Thoracic aorta (tissue), 2 donors: ENCODE measurements at regions not wholly inside any gene's neighbourhood (a gene's known extent, or its start where the extent isn't known, plus 50 kb on each side); places are given as distances from the start of the nearest gene placed in this dataset.

Experiments used
- ATAC-seq: fragments of 150-250 bp; one replicate; pipeline ENCODE4 v1.8.0; 2017; ENCODE audit warnings: low read depth; ENCODE audit not compliant: insufficient number of reproducible peaks, low FRiP score
- DNase-seq: peaks from one replicate; pipeline ENCODE4 v3.0.0-alpha.2; 2020; ENCODE audit warnings: low spot score
- H3K27ac ChIP-seq, 2 donors: fragments of 200-600 bp; sonication (generic); 1 replicate in 1 of 2; 2 replicates in 1 of 2; pipeline ENCODE4 v1.5.1; 2016; ENCODE audit warnings: mild to moderate bottlenecking in 2 of 2, moderate library complexity in 2 of 2
- H3K27me3 ChIP-seq: fragments of 200-600 bp; sonication (generic); replicated peaks from 2 replicates; pipeline ENCODE4 v1.6.0; 2016; ENCODE audit warnings: mild to moderate bottlenecking; ENCODE audit not compliant: insufficient read depth
- H3K36me3 ChIP-seq: fragments of 200-600 bp; sonication (generic); one replicate; pipeline ENCODE4 v1.5.1; 2016
- H3K4me1 ChIP-seq, 2 donors: fragments of 200-600 bp; sonication (generic); 1 replicate in 1 of 2; 2 replicates in 1 of 2; pipeline versions ENCODE4 v1.5.1 to v1.6.0; 2016; ENCODE audit warnings: low read depth in 2 of 2, mild to moderate bottlenecking in 1 of 2; ENCODE audit not compliant: control insufficient read depth in 1 of 2
- H3K4me3 ChIP-seq: fragments of 200-600 bp; sonication (generic); 2 replicates; pipeline ENCODE4 v1.5.1; 2016; ENCODE audit warnings: mild to moderate bottlenecking
- H3K9me3 ChIP-seq: fragments of 200-600 bp; sonication (generic); 2 replicates; pipeline ENCODE4 v1.5.1; 2016
- TF ChIP-seq, protein P1 (sequence below): fragments of 200-600 bp; sonication (generic); IDR thresholded peaks from one replicate; pipeline ENCODE4 v1.5.1; 2019; ENCODE audit warnings: antibody characterized with exemption

DNA sequence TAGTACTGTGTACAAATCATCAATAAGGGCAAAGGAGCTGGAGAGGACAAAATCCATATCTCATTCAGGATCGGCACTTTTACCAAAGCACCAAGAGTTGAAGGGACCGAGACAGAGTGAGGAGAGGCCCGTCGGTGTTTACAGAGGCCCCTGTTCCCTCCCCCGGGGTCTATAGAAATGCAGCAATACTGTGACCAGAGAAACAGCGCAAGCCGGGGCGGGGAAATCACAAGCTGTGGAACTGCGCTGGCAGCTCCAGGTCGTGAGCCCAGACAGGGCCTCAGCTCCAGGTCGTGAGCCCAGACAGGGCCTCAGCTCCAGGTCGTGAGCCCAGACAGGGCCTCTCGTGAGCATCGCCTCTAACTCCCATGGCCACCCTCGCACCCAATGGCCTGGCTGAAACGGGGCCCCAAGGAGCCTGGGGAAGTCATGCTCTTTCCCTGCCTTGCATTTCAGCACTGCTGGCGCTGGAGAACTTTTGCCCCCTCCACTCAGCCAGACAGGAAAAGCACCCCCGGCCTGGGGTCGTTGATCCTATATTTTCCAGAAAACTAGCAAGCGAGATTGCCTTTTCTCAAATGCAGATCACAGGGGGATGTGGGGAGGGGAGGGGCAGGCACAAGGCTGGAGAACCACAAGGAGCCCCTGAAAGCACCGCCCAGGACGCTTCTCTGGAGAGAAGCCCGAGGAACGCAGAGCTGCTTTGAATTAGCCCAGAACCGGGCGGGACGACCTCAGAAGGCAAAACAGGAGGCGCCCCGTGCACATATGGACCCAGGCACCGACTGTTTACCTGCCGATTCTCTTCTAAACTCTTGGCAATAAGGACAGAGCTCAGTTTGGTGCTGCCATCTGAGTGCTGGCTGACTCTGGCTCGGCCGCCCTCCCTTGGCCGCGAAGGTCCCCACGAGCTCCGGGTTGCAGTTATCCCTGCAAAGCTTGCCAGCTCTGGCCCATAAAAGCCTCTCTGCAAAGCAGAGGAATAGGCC lies 223.7 kb downstream of the ACKR3 start:
- ATAC-seq (no peak), DNase-seq (no peak)
- no peaks in the 10 kb centered on the region for H3K9me3 ChIP-seq
- no peaks in the 10 kb centered on the region for H3K27me3 ChIP-seq
- H3K27ac ChIP-seq, result no peak overlapping the region
- no peaks in the 10 kb centered on the region for H3K36me3 ChIP-seq
- no peak overlapping the region for H3K4me3 ChIP-seq
- no peaks in the 10 kb centered on the region for H3K4me1 ChIP-seq
- TF ChIP-seq, protein P1, sequence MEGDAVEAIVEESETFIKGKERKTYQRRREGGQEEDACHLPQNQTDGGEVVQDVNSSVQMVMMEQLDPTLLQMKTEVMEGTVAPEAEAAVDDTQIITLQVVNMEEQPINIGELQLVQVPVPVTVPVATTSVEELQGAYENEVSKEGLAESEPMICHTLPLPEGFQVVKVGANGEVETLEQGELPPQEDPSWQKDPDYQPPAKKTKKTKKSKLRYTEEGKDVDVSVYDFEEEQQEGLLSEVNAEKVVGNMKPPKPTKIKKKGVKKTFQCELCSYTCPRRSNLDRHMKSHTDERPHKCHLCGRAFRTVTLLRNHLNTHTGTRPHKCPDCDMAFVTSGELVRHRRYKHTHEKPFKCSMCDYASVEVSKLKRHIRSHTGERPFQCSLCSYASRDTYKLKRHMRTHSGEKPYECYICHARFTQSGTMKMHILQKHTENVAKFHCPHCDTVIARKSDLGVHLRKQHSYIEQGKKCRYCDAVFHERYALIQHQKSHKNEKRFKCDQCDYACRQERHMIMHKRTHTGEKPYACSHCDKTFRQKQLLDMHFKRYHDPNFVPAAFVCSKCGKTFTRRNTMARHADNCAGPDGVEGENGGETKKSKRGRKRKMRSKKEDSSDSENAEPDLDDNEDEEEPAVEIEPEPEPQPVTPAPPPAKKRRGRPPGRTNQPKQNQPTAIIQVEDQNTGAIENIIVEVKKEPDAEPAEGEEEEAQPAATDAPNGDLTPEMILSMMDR, result no peak

DNA sequence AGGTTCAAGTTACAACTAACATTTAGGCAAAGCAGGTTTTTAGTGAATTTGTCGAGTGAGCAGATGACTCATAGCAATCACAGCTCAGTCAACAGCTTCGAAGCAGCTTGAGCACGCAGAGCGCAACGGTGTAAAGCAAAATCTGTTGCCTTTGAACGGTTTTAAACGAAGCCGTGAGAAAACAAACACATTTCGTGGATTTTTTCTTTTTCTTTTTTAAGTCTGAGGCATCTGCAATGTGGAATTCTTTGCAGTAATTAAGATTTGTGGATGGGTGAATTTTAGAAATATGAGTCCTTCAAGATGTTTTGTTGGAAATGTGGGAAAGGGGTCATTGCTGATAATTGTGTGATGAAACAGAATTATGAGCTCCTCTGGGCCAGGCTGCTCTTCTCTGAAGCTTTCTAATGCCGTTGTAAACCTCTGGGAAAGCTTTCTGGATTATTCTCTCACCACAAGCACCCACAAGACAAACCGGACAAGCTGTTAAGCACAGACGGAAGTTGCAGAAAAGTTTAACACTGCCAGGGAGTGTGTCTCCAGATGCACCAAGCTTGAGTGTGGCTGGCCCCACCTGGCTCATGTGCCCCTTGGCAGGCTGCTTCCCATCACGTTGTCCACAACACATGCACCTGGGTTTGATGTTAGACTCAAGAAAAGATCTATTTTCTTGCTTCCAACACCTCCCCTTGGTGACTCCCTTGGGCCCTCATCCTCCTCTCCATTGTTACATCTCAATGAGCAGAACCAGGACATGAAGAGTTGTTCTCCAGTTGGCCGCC lies 224.7 kb downstream of the ACKR3 start:
- peaks cover 0 to 10% of the 10 kb centered on the region in 2 donors for H3K4me1 ChIP-seq
- DNase-seq, result no peak
- H3K9me3 ChIP-seq, result no peaks in the 10 kb centered on the region
- no peak overlapping the region for H3K4me3 ChIP-seq
- TF ChIP-seq, protein P1, result no peak
- no peaks in the 10 kb centered on the region for H3K36me3 ChIP-seq
- H3K27me3 ChIP-seq, result no peaks in the 10 kb centered on the region
- H3K27ac ChIP-seq, result no peak overlapping the region
- ATAC-seq, result no peak

DNA sequence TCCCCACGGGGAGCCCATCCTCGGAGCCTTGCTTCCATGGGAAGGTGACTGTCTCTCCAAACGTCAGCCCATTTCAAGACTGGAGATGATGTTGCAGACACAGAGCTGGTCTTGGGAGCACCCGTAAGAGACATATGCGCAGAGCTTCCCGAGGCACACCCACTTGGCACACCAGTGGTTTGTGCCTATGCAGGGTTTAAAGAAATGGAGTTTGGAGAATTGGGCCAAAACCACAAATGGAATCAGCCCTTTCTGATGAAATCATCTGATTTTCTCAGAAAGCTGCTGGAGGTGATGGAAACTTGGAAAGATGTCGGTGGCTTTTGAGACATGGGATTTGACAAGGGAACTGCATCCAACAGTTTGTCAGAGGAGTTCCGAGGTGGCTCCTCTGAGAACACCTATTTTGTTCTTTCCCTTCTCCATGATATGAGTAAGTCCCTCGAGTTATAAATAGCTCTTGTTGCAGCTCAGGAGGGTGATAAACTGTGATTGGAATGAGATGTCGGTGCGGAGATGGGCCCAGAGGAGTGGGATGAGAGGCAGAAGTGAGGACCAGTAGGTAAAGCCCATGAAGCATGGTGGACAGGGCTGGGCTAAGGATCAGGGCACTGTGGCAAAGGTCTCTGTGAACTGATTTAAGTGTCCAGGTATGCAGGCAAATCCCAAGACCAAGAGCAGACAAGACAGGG lies 225.7 kb downstream of the ACKR3 start:
- no peaks in the 10 kb centered on the region for H3K27me3 ChIP-seq
- no peak overlapping the region for H3K27ac ChIP-seq

DNA sequence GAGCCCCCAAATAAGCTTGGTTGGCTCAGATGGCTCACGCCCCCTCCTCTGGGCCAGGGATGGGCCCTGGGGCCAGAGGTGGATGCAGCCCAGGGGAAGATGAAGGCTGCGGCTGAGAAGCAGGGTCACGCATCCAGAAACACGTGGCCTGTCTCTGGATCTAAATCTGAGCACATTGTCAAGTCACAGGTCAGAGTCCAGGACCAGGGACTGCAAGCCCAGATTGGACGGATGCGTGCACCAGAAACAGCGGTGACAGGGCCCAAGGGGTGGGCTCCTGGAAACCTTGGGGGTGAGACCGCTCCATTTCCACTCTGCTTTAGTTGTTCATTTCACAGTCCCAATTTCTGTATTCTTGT lies 226.2 kb downstream of the ACKR3 start:
- Histone ChIP-seq H3K27ac (no peak overlapping the region), H3K9me3 (no peaks in the 10 kb centered on the region), H3K27me3 (no peaks in the 10 kb centered on the region), H3K36me3 (no peaks in the 10 kb centered on the region), H3K4me3 (no peak overlapping the region), H3K4me1 (peaks cover 3 to 20% of the 10 kb centered on the region in 2 donors)
- ATAC-seq, result no peak
- DNase-seq, result no peak
- TF ChIP-seq, protein P1, result no peak

More for the DNA sequence above, 225.7 kb downstream of the ACKR3 start:
- Histone ChIP-seq H3K4me3 (no peak overlapping the region), H3K4me1 (peaks cover 2 to 19% of the 10 kb centered on the region in 2 donors), H3K9me3 (no peaks in the 10 kb centered on the region), H3K36me3 (no peaks in the 10 kb centered on the region)
- no peak for ATAC-seq
- DNase-seq, result no peak
- TF ChIP-seq, protein P1, result no peak

DNA sequence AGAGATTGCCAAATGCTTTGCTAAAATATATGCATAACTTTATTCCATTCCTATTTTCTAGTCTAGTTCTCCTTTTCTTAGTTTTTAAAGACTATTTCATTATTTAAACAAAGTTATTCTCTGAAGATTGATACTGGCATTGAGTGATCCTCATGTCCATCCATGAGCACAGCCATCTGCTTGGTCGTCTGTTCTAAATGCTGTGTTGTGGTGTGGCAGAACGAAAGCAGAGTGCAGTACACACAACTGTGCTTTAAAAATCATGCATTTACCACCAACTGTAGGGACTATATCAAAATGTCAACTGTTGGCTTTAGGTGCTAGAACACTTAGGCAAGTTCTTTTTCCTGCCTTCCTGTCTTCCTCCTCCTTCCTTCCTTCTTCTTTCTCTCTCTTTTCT lies 226.6 kb downstream of the ACKR3 start:
- TF ChIP-seq, protein P1, result no peak
- no peak for DNase-seq
- Histone ChIP-seq H3K4me3 (no peak overlapping the region), H3K27ac (no peak overlapping the region), H3K9me3 (no peaks in the 10 kb centered on the region), H3K27me3 (no peaks in the 10 kb centered on the region), H3K4me1 (peaks cover 3 to 20% of the 10 kb centered on the region in 2 donors), H3K36me3 (no peaks in the 10 kb centered on the region)
- no peak for ATAC-seq
